Activated CD8-positive, alpha-beta memory T cell treated with anti-CD3 and anti-CD28 coated beads, Interleukin-2, amount 50 U/mL, for 24 hours (primary cell): ENCODE measurements at regions not wholly inside any gene's neighbourhood (a gene's known extent, or its start where the extent isn't known, plus 50 kb on each side); places are given as distances from the start of the nearest gene placed in this dataset.
"Not testable (repeated sequence)": the region's sequence is repeated elsewhere in the genome, so short reads cannot be mapped to it uniquely, and the experiment has no call there.

Experiments
- DNase-seq: peaks from one replicate; pipeline ENCODE4 v3.0.0-alpha.2; 2020; ENCODE audit errors: extremely low read depth

DNA sequence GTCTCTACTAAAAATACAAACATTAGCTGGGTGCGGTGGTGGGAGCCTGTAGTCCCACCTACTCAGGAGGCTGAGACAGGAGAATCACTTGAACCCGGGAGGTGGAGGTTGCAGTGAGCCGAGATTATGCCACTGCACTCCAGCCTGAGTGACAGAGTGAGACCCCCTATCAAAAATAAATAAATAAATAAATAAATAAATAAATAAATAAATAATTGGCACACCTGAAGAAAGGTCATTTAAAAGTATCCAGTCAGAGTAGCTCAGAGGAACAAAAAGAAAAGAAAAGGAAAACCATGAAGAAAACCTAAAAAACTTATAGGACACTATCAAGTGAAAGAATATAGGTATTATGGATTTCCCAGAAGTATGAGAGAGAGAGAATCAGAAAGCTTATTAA lies 330.1 kb upstream of the AR start:
- DNase-seq = not testable (repeated sequence)

DNA sequence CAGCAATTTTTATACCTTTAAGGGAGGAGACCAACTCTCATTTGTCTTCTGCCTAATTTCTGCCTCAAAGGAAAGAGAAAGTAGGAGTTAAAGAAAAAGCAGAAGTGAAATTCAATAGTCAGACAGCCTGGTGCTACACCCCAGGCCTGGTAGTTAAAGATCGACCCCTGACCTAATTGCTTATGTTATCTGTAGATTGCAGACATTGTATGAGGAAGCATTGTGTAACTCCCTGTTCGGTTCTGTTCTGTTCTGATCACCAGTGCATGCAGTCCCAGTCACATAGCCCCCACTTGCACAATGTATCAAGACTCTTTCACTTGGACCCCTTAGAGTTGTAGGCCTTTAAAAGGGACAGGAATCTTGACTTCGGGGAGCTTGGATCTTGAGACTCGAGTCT lies 335.9 kb upstream of the AR start:
- DNase-seq = no peak

DNA sequence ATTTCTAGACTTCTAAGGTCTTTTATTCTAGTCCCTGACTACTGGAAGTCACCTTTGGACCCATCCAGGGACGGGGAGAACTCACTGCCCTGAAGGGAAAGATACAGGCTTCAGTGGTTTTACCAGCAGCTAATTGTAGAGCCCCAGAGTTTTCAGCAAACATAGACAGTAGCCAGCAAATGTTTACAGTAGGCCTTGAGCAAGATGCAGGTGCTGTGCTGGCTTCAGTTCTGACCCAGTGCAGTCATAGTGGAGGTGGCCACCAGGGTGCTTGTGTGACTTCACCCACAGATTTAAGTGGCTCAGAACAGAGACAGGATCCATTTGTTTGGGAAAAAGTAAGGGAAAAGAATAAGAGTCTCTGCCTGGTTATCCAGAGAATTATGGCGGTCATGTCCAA lies 384.4 kb upstream of the AR start:
- DNase-seq = no peak

DNA sequence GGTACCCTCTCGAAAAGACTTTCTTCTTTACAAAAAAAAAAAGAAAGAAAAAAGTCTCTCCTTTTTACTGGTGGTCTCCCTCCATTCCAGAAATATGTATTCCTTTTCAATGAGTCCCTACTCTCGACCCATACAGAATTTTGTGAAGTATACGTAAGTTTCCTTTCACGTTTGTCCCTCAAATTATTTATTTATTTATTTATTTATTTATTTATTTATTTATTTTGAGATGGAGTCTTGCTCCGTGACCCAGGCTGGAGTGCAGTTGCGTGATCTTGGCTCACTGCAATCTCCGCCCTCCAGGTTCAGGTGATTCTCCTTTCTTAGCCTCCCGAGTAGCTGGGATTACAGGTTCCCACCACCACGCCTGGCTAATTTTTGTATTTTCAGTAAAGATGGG lies 429.2 kb upstream of the AR start:
- no peak for DNase-seq

DNA sequence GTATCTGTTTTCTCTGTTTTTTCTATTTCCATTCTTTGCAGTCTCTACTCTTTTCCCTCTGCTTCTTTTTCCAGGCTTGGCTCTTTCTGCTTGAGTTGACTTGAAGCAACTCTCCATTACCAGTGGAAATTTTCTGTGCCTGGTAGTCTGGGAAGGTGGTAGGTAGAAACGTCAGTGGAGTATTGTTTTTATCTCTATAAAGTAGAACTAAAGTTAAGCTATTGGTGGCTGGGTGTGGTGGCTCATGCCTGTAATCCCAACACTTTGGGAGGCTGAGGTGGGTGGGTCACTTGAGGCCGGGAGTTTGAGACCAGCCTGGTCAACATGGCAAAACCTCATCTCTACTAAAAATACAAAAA lies 438.1 kb upstream of the AR start:
- DNase-seq = no peak

DNA sequence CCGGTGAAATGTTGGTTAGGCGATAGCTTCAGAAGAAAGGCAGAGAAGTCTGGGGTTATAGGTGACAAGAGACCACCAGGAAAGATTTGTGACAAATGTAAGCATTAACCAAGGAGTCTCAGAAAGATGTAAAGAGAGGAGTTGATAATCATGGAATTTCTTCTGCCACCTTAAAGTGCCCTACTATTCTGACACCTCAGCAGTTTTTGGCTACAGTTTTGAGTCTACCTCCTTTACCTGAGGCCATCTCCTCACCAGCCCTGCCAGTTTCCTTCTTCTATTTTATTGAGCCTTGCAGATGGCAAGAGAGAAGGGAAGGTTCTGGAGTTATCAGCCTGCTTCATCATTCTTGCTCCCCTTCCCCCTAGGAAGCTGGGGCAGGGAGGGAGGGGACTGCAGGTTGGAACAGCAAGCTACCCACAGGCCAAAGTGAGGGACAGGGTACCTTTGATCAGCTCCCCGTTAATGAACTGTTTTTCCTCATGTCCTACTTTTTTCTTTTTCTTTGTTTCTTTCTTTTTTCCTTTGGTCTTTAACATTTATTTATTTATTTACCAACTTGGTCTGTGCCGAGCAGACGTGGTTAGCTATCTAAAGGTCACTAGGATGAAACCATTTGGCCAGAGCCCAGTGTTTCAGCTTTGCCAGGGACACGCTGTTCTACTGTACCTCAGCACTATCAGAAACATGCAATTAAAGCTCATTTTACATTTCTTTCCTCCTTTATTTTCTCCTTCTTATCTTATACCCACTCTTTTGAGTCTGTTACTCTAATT lies 438.7 kb upstream of the AR start:
- DNase-seq = no peak

DNA sequence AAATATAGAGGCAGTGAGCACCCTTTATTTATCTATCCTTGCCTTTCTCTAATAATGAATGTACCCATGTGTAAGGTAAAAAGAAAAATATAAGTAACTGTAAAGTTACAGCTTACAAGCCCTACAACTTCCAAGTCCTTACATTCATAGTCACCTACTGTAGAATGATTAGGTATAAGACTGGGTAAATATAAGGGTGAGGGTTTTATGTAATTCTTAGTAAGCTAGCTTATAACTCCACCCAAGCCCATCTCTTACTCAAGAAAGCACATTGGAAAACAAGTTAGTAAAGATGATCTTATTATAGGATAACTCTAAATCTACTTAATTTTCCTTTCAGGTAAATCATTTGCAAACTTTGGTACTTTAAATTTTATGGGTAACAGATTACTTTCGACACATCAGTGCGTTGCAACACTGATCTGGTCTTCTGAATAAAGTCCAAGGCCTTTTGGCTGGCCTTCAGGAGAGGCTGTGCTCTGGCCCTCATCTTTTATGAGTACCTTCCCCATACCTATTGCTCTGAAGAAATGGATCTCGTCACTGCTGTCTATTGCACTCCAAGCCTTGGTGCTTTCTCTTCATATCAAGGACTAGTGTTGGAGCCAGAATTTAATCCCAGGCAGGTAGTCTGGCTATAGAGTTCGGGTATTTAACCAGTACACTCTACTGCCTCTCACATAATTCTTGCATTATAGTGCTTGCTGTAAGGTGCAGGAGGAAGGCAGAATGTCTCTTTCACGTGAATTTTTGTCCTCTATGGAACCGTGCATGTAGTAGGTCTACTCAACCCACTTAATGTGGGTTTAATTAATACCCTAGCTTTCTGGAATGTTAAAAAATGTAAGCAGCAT lies 443.6 kb upstream of the AR start:
- DNase-seq = no peak

DNA sequence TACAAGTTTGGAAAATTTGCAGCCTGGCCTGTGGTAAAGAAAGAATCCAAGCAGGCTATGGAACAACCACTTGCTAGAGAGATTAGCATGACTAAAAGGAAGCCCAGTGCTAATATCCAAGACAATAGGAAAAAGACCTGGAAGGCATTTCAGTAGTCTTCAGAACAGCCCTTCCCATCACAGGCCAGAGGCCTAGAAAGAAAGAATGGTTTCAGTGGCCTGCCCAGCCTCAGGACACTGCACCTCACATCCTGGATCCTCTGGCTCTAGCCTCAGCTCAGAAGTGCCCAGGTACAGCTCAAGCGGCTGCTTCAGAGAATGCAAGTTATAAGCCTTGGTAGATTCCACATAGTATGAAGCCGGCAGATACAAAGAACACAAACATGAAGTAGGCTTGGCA lies 449.8 kb upstream of the AR start:
- DNase-seq = no peak

DNA sequence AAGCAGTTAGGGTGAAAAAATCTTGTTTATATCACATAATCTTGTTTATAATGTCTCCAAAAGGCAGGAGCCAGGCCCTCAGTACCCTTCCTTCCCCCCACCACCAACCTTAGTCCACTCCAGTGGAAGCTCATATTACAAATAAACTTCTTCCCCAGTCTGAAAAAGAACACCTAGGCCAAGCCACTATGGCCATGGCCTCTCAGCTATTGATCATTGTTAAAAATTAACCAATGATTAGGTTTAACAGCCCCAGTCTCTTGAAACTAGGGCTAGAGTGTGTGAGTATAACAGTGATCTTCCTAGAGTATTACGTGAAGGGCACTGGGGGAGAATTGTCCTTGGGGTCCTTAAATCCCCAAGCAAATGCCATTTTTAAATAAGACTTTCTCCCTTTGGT lies 411.9 kb upstream of the EDA2R start:
- no peak for DNase-seq

DNA sequence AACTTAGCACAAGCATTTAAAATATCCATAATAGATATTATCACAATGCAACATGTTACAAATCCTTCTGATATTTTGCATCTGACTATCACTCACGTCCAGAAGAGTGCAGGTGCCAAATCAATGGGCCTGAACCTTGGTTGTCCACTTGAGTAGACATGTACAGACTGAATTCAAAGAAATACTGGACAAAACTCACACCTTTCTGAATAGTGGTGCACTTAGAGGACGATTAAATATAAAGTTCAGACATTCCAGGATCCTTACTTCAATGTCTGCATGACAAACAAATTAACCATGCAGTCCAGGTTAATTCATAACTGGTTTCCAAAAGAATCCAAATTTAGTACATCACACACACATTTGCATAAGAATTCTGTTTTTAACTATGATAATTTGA lies 406.0 kb upstream of the EDA2R start:
- no peak for DNase-seq

DNA sequence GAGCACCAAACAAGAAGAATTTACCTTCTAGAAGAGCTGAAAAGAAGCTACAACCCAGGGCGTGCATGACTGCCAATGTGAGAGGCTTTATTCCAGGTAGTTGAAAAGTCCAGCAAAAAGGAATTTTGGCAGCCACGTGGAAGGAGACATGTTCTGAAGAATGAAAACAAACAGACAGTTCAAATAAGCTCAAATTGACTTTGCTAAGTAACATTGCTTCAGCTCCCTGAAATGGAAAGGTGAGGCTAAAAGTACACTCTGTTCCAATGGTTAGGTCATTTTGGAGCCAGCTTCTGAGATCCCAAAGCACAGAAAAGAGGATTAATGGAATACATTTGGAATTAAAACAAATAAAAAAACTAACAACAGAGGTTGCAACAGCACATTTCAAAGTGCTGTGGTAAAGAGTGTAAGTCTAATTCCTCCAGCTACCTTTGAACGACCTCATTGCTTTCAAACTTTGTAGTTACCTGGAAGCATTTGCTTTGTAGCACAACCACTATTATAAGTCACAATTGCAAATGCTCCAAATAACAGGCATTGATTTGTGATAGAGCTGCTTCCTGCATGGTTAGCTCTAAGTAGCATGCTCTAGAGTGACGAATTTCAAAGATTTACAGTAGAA lies 405.3 kb upstream of the EDA2R start:
- no peak for DNase-seq

DNA sequence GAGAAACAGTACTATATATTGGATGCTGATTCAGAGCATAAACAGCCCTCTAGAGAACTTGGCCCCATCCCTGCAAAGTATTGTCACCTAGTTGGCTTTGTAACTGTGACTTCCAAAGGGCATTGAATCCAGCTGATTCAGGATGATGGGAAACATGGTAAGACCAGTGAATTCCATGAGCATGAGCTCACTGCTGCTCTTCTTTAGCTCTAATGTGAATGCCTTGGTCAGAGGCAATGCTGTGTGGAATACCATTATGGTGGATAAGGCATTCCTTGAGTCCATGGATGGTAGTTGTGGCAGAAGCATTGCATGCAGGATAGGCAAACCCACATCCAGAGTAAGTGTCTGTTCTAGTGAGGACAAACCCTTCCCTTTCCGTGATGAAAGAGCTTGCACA lies 365.6 kb upstream of the EDA2R start:
- no peak for DNase-seq

DNA sequence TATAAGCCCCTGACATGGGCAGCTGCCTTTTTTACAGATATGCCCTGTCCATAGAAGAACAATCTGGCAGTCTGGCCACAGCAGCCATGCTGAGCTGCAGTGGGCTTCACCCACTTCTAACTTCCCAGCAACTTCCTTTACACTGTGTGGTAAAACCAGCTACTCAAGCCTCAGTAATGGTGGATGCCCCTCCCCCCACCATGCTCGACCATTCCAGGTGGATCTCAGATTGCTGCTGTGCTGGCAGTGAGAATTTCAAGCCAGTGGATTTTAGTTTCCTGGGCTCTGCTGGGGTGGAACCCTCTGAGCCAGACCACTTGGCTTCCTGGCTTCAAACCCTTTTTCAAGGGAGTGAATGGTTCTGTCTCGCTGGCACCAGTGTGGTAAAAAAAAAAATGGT lies 355.9 kb upstream of the EDA2R start:
- DNase-seq = no peak

DNA sequence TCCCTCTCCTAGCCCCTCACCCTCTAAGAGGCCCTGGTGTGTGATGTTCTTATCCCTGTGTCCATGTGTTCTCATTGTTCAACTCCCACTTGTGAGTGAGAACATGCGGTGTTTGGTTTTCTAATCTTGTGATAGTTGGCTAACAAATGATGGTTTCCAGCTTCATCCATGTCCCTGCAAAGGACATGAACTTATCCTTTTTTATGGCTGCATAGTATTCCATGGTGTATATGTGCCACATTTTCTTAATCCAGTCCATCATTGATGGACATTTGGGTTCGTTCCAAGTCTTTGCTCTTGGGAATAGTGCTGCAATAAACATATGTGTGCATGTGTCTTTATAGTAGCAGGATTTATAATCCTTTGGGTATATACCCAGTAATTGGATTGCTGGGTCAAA lies 353.2 kb upstream of the EDA2R start:
- DNase-seq = not testable (repeated sequence)

DNA sequence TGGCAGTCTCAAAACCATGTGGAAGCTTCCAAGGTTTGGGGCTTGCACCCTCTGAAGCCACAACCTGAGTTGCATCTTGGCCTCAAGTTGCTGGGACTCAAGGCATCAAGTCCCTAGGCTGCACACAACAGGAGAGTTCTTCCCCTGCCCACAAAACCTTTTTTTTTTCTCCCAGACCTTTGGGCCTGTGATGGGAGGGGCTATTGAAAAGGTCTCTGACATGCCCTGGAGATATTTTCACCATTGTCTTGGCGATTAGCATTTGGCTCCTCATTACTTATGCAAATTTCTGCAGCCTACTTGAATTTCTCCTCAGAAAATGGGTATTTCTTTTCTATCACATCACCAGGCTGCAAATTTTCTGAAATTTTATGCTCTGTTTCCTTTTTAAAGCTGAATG lies 349.5 kb upstream of the EDA2R start:
- no peak for DNase-seq

DNA sequence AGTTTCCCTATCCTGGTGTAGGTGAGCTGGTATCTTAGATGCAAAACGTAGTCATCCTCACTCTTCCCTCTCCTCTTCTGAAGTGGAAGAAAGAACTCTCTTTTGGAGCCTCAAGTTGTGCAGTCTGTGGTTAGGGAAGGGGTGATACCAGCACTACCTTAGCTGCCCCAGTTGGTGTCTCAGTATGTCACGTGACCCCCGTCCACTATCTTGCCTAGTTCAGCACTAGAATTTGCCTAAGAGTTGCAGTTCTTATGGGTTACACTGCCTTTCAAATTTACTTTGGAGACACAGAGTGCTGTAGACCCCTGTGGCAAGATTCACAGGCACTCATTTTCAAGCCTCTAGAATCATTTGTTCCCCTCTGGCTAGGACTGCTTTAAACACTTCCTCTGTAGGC lies 322.8 kb upstream of the EDA2R start:
- no peak for DNase-seq

DNA sequence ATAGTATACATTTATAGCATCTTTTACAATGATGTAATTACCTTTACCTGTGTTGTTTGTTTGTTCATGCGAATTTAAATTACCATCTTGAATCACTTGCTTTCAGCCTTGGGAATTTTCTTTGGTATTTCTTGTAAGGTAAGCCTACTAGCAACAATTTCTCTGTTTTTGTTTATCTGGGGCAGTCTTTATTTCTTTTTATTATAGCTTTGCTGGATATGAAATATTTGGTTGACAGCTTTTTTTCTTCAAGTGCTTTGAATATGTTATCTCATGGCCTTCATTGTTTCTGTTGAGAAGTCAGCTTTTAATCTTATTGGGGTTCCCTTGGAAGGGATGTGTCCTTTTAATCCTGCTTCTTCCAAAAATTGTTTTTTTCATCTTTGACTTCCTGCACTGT lies 292.8 kb upstream of the EDA2R start:
- DNase-seq = no peak

DNA sequence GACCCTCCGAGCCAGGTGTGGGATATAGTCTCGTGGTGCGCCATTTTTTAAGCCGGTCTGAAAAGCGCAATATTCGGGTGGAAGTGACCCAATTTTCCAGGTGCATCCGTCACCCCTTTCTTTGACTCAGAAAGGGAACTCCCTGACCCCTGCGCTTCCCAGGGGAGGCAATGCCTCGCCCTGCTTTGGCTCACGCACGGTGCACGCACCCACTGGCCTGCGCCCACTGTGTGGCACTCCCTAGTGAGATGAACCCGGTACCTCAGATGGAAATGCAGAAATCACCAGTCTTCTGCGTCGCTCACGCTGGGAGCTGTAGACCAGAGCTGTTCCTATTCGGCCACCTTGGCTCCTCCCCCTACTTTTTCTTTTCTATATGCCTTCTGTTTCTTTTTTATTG lies 291.6 kb upstream of the EDA2R start:
- DNase-seq = not testable (repeated sequence)

DNA sequence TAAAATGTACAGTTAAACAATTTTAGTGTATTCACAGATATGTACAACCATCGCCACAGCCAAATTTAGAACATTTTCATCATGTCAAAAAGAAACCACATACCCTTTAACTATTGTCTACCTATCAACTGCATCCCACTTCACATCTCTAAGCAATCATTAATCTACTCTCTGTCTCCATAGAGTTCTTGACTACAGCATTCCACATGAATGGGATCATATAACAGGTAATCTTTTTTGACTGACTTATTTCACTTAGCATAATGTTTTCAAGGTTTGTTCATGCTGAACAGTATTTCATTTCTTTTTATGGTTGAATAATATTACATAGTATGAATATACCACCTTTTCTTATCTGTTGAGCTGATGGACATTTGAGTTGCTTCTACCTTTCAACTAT lies 281.4 kb upstream of the EDA2R start:
- DNase-seq = no peak

DNA sequence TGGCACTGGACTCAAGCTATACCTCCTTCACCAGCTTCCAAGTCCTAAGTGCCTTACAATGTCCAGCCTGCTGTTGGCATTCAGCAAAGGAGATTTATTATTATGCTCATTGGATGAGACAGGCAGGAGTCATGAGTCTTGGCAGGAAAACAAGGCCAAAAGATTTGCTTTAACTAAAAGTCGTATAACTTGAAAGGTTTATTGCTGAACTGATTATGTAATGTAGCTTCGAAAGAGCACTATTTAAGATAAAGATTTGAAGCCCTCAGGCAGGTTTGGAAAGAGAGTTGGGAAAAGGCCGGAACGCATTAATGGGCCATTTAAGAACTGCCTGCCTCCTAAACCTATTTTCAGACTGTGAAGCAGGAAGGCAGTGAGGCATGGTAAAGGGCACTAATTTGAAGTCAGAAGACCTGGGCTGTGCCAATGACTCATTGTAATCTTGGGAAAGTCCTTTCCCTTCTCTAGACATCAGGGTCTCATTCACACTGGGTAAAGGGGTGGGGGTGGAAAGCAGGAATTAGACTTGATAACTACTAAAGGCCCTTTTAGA lies 280.5 kb upstream of the EDA2R start:
- DNase-seq = no peak

DNA sequence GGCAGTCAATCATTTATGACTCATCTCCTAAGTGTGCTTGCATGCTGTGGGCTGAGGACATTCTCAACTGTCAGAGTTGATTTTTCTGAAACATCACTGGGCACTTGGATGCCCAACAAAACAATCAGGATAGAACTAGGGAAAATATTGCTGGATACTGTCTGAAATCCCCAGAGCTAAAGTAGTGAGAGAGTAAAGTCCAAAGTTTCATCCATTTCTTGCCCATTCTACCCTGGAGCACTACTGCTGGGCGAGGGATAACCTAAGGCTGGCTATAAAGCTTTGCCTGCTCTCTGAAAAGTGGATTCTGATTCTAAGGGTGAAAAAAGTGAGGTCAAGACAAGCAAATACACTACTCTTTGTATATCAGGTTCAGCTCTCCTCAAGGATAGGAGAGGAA lies 279.6 kb upstream of the EDA2R start:
- no peak for DNase-seq

DNA sequence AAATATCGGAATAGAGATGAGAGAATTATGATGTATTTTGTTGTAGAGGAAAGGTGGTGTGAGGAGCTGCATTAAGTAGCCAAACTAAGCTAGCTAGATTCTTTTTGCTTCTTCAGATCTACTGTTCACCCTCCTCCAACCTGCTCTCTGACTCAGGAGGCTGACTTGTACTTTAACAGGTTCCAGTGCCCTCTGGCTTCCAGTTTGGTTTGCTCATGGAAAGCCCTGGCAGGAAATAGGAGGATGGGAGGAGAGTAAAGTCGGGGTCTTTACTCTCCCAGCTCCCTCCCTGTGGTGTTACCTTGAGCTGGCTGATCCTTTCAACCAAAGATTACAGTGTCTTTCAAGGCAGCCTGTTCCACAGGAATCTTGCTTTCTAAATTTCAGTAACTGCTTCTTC lies 277.0 kb upstream of the EDA2R start:
- no peak for DNase-seq

DNA sequence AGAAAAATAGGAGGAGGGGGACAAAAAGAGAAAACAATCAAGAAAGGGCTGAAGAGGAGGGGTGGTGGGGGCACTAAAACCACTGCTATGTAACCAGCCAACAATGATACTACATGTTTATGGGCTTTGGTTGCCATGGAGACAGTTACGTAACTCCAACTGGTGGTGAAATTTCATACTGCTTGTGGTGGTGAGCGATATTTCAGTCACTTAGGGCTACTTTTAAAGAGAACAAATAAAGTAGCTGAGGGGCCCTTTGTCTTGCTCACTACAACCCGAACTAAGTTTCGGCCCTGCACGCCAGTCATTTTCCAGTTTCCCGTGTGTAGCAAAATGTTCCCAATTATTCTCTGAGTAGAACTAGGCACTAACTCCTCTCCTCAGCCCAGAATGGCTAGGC lies 275.2 kb upstream of the EDA2R start:
- no peak for DNase-seq
